SK-N-SH (cell line): ENCODE measurements at regions not wholly inside any gene's neighbourhood (a gene's known extent, or its start where the extent isn't known, plus 50 kb on each side); places are given as distances from the start of the nearest gene placed in this dataset.

Experiments used
- CTCF ChIA-PET: fragments of 300-600, 350-600 bp; formaldehyde crosslinking; extraction: SDS; loops from one replicate; lab custom pipeline; 2021; lab: Yijun Ruan, JAX
- POLR2A ChIA-PET: fragments of 350-600 bp; sonication (Branson Sonifier 250); formaldehyde crosslinking; extraction: SDS; loops from one replicate; lab custom pipeline; 2020; ENCODE audit warnings: antibody characterized with exemption, inconsistent platforms; lab: Yijun Ruan, JAX
- DNase-seq: peaks from one replicate; pipeline ENCODE4 v3.0.0; 2012
- H2AFZ ChIP-seq: fragments of 200-600 bp; sonication (generic); 2 replicates; pipeline ENCODE4 v1.8.1; 2016; ENCODE audit warnings: antibody characterized with exemption, mild to moderate bottlenecking, low read depth
- H3F3A ChIP-seq: fragments of 200-600 bp; sonication (generic); replicated peaks from 2 replicates; pipeline ENCODE3; 2016; ENCODE audit warnings: antibody characterized with exemption, mild to moderate bottlenecking; ENCODE audit not compliant: insufficient read depth
- H3K27ac ChIP-seq, 2 experiments: fragments of 200-500 bp in 1 of 2; fragments of 200-600 bp in 1 of 2; sonication (Bioruptor generic) in 1 of 2; sonication (generic), shearing (Covaris generic) in 1 of 2; 2 replicates each; pipeline versions ENCODE4 v1.5.1 to v1.6.1; 2014 to 2016; ENCODE audit warnings: low read depth in 2 of 2, inconsistent platforms in 1 of 2, low read length in 1 of 2, mild to moderate bottlenecking in 1 of 2, mixed read lengths in 1 of 2
- H3K27me3 ChIP-seq: fragments of 200-600 bp; sonication (generic), shearing (Covaris generic); 2 replicates; pipeline ENCODE4 v1.6.1; 2016; ENCODE audit warnings: mixed run types; ENCODE audit not compliant: insufficient read depth
- H3K36me3 ChIP-seq, 2 experiments: fragments of 200-500 bp in 1 of 2; fragments of 200-600 bp in 1 of 2; sonication (Bioruptor generic) in 1 of 2; sonication (generic) in 1 of 2; replicated peaks in 1 of 2; 2 replicates each; pipeline versions ENCODE3 to v1.5.1; 2014 to 2016; ENCODE audit warnings: low read length in 1 of 2, mild to moderate bottlenecking in 1 of 2; ENCODE audit not compliant: insufficient read depth in 2 of 2, control insufficient read depth in 1 of 2
- H3K4me1 ChIP-seq, 2 experiments: fragments of 200-500 bp in 1 of 2; fragments of 200-600 bp in 1 of 2; sonication (Bioruptor generic) in 1 of 2; sonication (generic), shearing (Covaris generic) in 1 of 2; 2 replicates each; pipeline versions ENCODE4 v1.5.1 to v1.6.1; 2014 to 2016; ENCODE audit warnings: low read depth in 1 of 2, low read length in 1 of 2, mixed run types in 1 of 2; ENCODE audit not compliant: insufficient read depth in 2 of 2, control insufficient read depth in 1 of 2
- H3K4me2 ChIP-seq: fragments of 200-600 bp; sonication (generic), shearing (Covaris generic); 2 replicates; pipeline ENCODE4 v1.6.1; 2017; ENCODE audit warnings: mixed run types
- H3K4me3 ChIP-seq, 2 experiments: fragments of 200-500 bp in 1 of 2; fragments of 200-600 bp in 1 of 2; sonication (Bioruptor generic) in 1 of 2; sonication (generic), shearing (Covaris generic) in 1 of 2; 2 replicates each; pipeline versions ENCODE4 v1.5.1 to v1.8.1; 2014 to 2016; ENCODE audit warnings: low read depth in 2 of 2, inconsistent platforms in 1 of 2, low read length in 1 of 2, mild to moderate bottlenecking in 1 of 2, mixed read lengths in 1 of 2, moderate library complexity in 1 of 2
- H3K79me2 ChIP-seq: fragments of 200-600 bp; sonication (generic); 2 replicates; pipeline ENCODE4 v1.8.1; 2017; ENCODE audit warnings: mild to moderate bottlenecking; ENCODE audit not compliant: insufficient read depth
- H3K9ac ChIP-seq: fragments of 200-600 bp; sonication (generic); 2 replicates; pipeline ENCODE4 v1.6.1; 2017; ENCODE audit warnings: mixed run types
- H3K9me2 ChIP-seq: fragments of 200-600 bp; sonication (generic); 2 replicates; pipeline ENCODE4 v1.6.1; 2017; ENCODE audit warnings: mixed run types
- H3K9me3 ChIP-seq: fragments of 200-600 bp; sonication (generic); 2 replicates; pipeline ENCODE4 v1.6.1; 2017; ENCODE audit warnings: mixed run types, mild to moderate bottlenecking, moderate library complexity
- H4K20me1 ChIP-seq: fragments of 200-600 bp; sonication (generic); 2 replicates; pipeline ENCODE4 v1.6.1; 2017; ENCODE audit warnings: mild to moderate bottlenecking, mixed run types; ENCODE audit not compliant: insufficient read depth
- CHD2 ChIP-seq: fragments of 150-350 bp; IDR thresholded peaks from 2 replicates; pipeline ENCODE4 v1.6.1; 2018; ENCODE audit warnings: low read length; ENCODE audit not compliant: partially characterized antibody
- ELF1 ChIP-seq: IDR thresholded peaks from 2 replicates; pipeline ENCODE4 v1.4.0; 2012
- FOSL2 ChIP-seq: IDR thresholded peaks from 2 replicates; pipeline ENCODE4 v1.4.0; 2012; ENCODE audit warnings: low read depth, mild to moderate bottlenecking, moderate library complexity, borderline replicate concordance
- JUND ChIP-seq: IDR thresholded peaks from 2 replicates; pipeline ENCODE4 v1.4.0; 2012
- POLR2AphosphoS5 ChIP-seq: IDR thresholded peaks from 2 replicates; pipeline ENCODE4 v1.6.1; 2012; ENCODE audit warnings: low read depth, low read length
- RAD21 ChIP-seq: IDR thresholded peaks from 2 replicates; pipeline ENCODE4 v1.6.1; 2012; ENCODE audit warnings: mild to moderate bottlenecking, low read length
- RCOR1 ChIP-seq: fragments of 150-350 bp; IDR thresholded peaks from 2 replicates; pipeline ENCODE4 v1.6.1; 2017; ENCODE audit warnings: antibody characterized with exemption, low read length
- RFX5 ChIP-seq: IDR thresholded peaks from 2 replicates; pipeline ENCODE4 v1.6.1; 2012; ENCODE audit warnings: mild to moderate bottlenecking, improper control_type of control experiment, low read length
- TCF12 ChIP-seq: IDR thresholded peaks from 2 replicates; pipeline ENCODE4 v1.4.0; 2012
- WGBS: methylation state at CpG from one replicate; pipeline ENCODE4 v1.1.6; 2017; ENCODE audit warnings: low lambda C conversion rate; 5-methylcytosine and 5-hydroxymethylcytosine counted together
- TF ChIP-seq, protein P1 (sequence below): IDR thresholded peaks from 2 replicates; pipeline ENCODE4 v1.4.0; 2012; ENCODE audit warnings: low read depth, borderline replicate concordance
- TF ChIP-seq, protein P2 (sequence below): IDR thresholded peaks from 2 replicates; pipeline ENCODE4 v1.4.0; 2012; ENCODE audit warnings: low read depth

DNA sequence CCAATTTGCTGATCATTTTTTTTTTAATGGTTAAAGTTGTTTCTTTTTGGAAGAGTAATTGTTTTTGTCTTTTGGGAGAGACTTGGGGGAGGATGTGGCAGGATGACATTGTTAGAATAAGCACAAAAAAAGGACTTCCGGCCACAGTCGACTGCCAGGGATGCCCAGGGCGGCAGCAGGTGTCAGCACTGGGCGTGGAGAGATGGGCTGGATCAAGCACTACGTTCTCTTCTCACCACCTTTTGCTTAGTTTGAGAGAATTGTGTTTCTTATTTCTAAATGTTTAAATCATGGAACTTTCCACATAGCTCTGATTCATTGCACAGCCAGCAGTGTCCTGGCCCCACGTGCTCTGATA is 104.6 kb upstream of the FRMD1 start:
- no peaks in the 10 kb centered on the region for H3F3A ChIP-seq
- H3K4me1 ChIP-seq: peaks cover 2 to 7% of the 10 kb centered on the region in 2 experiments; a peak in 2 of 4 replicates
- no peaks in the 10 kb centered on the region for H3K27me3 ChIP-seq
- POLR2A ChIA-PET: no interaction called here
- no peaks in the 10 kb centered on the region for H3K36me3 ChIP-seq
- CTCF ChIA-PET: no interaction called here
- no peak for TF ChIP-seq FOSL2
- TF ChIP-seq, protein P1, sequence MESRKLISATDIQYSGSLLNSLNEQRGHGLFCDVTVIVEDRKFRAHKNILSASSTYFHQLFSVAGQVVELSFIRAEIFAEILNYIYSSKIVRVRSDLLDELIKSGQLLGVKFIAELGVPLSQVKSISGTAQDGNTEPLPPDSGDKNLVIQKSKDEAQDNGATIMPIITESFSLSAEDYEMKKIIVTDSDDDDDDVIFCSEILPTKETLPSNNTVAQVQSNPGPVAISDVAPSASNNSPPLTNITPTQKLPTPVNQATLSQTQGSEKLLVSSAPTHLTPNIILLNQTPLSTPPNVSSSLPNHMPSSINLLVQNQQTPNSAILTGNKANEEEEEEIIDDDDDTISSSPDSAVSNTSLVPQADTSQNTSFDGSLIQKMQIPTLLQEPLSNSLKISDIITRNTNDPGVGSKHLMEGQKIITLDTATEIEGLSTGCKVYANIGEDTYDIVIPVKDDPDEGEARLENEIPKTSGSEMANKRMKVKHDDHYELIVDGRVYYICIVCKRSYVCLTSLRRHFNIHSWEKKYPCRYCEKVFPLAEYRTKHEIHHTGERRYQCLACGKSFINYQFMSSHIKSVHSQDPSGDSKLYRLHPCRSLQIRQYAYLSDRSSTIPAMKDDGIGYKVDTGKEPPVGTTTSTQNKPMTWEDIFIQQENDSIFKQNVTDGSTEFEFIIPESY: no peak
- TF ChIP-seq RCOR1: no peak
- no peak for TF ChIP-seq CHD2
- no peak for TF ChIP-seq JUND
- no peak for TF ChIP-seq ELF1
- TF ChIP-seq RAD21: no peak
- no peak for TF ChIP-seq TCF12
- TF ChIP-seq, all 33 proteins: peak for 0
- Histone ChIP-seq H3K9ac (no peak overlapping the region), H3K27ac (no peak overlapping the region), H3K4me3 (no peak overlapping the region), H3K9me2 (no peaks in the 10 kb centered on the region), H3K9me3 (no peaks in the 10 kb centered on the region), H3K79me2 (no peaks in the 10 kb centered on the region), H4K20me1 (no peaks in the 10 kb centered on the region), H3K4me2 (no peak overlapping the region), H2AFZ (no peak overlapping the region)
- WGBS: 42% methylated on average over 6 of the region's 6 CpGs
- DNase-seq: no peak

DNA sequence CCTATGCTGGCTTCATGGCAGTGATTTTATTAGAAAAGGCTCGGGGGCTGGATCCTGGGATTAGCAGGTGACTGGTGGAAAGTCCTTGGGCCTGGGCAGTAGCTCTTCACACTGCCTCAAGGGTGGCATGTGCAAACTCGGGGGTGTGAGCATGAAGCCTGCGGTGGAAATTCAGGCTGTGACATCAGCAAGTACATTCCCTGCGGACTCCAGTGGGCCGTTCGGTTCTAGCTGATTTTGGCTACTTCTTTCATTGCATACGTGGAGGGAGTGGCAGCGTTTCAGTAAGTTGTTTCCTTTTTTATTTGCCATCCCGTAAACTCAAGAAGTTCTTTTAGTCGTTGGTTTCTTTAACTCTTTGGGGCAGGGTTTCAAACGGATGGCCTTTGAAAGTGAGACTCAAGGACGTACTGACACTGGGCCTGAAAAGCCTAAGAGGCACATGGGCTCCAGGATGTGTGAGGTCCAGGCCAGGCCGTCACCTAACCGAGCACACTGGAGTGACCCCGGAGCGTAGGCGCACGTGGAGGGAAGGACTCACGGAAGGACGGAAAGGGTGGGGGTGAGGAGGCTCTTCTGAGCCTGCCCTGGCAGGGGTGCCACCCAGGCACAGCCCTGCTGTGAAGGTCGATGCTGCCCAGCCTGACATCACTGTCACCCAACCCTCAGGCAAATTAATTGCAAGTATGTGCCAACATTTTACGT is 104.0 kb upstream of the FRMD1 start:
- H3K9me3 ChIP-seq: no peaks in the 10 kb centered on the region
- H4K20me1 ChIP-seq: no peaks in the 10 kb centered on the region
- no peak overlapping the region for H3K4me3 ChIP-seq
- ChIA-PET CTCF (no interaction called here), POLR2A (no interaction called here)
- H2AFZ ChIP-seq: no peak overlapping the region
- H3K9me2 ChIP-seq: no peaks in the 10 kb centered on the region
- H3K4me2 ChIP-seq: no peak overlapping the region
- H3K27ac ChIP-seq: no peak overlapping the region
- no peak overlapping the region for H3K9ac ChIP-seq
- no peaks in the 10 kb centered on the region for H3F3A ChIP-seq
- H3K4me1 ChIP-seq: peaks cover 2 to 7% of the 10 kb centered on the region in 2 experiments; a peak in 2 of 4 replicates
- no peak for DNase-seq
- no peaks in the 10 kb centered on the region for H3K79me2 ChIP-seq
- H3K36me3 ChIP-seq: no peaks in the 10 kb centered on the region
- TF ChIP-seq, protein P2, sequence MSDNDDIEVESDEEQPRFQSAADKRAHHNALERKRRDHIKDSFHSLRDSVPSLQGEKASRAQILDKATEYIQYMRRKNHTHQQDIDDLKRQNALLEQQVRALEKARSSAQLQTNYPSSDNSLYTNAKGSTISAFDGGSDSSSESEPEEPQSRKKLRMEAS: no peak
- no peak for TF ChIP-seq RAD21
- no peaks in the 10 kb centered on the region for H3K27me3 ChIP-seq
- 53% methylated on average over 22 of the region's 22 CpGs for WGBS

DNA sequence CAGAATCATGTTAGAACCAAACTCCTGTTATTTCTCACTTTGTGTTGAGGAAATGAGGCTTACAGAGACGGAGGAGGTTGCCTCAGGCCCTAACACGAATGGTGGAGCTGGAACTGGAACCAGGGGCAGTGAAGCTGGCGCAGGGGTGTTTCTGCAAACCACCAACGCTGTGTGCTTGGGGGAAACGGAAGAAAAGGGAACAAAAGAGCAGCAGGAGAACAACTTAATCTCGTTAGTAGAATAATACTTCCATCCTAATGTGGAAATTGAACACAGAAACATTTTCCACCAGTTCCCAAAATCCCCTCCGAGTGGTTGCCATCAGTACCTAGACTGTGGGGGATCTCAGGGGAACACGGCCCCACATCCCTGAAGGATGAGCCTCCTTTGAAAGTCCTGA is 103.4 kb upstream of the FRMD1 start:
- Histone ChIP-seq H3K27me3 (no peaks in the 10 kb centered on the region), H3K9me3 (no peaks in the 10 kb centered on the region), H2AFZ (no peak overlapping the region), H3F3A (no peaks in the 10 kb centered on the region), H3K4me1 (peaks cover 2 to 7% of the 10 kb centered on the region in 2 experiments; a peak in 2 of 4 replicates), H3K79me2 (no peaks in the 10 kb centered on the region), H3K9me2 (no peaks in the 10 kb centered on the region), H4K20me1 (no peaks in the 10 kb centered on the region), H3K9ac (no peak overlapping the region), H3K36me3 (no peaks in the 10 kb centered on the region), H3K4me3 (no peak overlapping the region), H3K27ac (no peak overlapping the region), H3K4me2 (no peak overlapping the region)
- DNase-seq: no peak
- WGBS: 32% methylated on average over 8 of the region's 8 CpGs
- ChIA-PET POLR2A (no interaction called here), CTCF (no interaction called here)
- TF ChIP-seq RFX5 (no peak), POLR2AphosphoS5 (no peak)
